ENCODE measurements at regions not wholly inside any gene's neighbourhood (a gene's known extent, or its start where the extent isn't known, plus 50 kb on each side); places are given as distances from the start of the nearest gene placed in this dataset.

DNA sequence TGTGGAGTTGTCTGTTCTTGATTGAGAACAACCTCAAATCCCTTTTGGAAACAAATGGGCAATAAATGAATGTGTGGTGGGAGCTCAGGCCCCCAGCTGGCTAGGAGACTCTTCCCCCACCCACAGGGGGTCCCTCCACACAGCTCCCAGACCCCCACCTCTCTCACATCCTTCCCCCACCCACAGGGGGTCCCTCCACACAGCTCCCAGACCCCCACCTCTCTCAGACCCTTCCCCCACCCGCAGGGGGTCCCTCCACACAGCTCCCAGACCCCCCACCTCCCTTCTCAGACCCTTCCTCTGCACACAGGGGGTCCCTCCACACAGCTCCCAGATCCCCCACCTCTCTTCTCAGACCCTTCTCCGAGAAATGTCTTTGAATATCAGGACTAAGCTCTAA, 79.0 kb upstream of the CTDP1 start:
- TF ChIP-seq POLR2A (IDR thresholded peaks at IDR 0.05; ENCODE audit: low read depth, low read length), result no peak
- no peak for TF ChIP-seq POLR2AphosphoS5 (IDR thresholded peaks at IDR 0.05; ENCODE audit: low read depth, low read length)

All from GM12892 (cell line).